Lung (tissue), 11 donors: ENCODE measurements at regions not wholly inside any gene's neighbourhood (a gene's known extent, or its start where the extent isn't known, plus 50 kb on each side); places are given as distances from the start of the nearest gene placed in this dataset.
A peak's percentile ranks its signal among the peaks of the same experiment; 100 is the strongest.

Source experiments
- ATAC-seq: fragments of 200-7000 bp; cut with Tn5 transposase; one replicate; pipeline ENCODE4 v1.9.1; 2020; ENCODE audit warnings: moderate number of reproducible peaks; ENCODE audit not compliant: insufficient read depth, low FRiP score
- DNase-seq, 3 donors: peaks; one replicate each; pipeline ENCODE4 v3.0.0-alpha.2; 2013 to 2017
- H3K27ac ChIP-seq, 2 donors: one replicate each; pipeline ENCODE4 v1.5.1; 2013; ENCODE audit warnings: mild to moderate bottlenecking in 2 of 2, moderate library complexity in 2 of 2, control low read depth in 1 of 2, inconsistent platforms in 1 of 2, low read depth in 1 of 2, low read length in 1 of 2
- H3K27me3 ChIP-seq, 3 donors: one replicate each; pipeline ENCODE4 v1.5.1; 2013; ENCODE audit warnings: low read length in 2 of 3; ENCODE audit not compliant: control insufficient read depth in 3 of 3, insufficient read depth in 3 of 3
- H3K36me3 ChIP-seq, 4 donors: one replicate each; pipeline ENCODE4 v1.5.1; 2013; ENCODE audit warnings: low read length in 4 of 4, mild to moderate bottlenecking in 1 of 4, moderate library complexity in 1 of 4; ENCODE audit not compliant: control insufficient read depth in 4 of 4, insufficient read depth in 4 of 4
- H3K4me1 ChIP-seq, 5 donors: one replicate each; pipeline ENCODE4 v1.5.1; 2013; ENCODE audit warnings: low read length in 5 of 5, mild to moderate bottlenecking in 2 of 5, moderate library complexity in 1 of 5; ENCODE audit not compliant: control insufficient read depth in 5 of 5, insufficient read depth in 5 of 5
- H3K4me3 ChIP-seq: one replicate; pipeline ENCODE4 v1.5.1; 2013; ENCODE audit warnings: mild to moderate bottlenecking, control low read depth, moderate library complexity
- H3K9ac ChIP-seq, 2 donors: one replicate each; pipeline ENCODE4 v1.5.1; 2013; ENCODE audit warnings: low read length in 2 of 2, control low read depth in 1 of 2; ENCODE audit not compliant: insufficient read depth in 1 of 2
- H3K9me3 ChIP-seq, 4 donors: one replicate each; pipeline ENCODE4 v1.5.1; 2013; ENCODE audit warnings: low read length in 3 of 4, mild to moderate bottlenecking in 1 of 4, moderate library complexity in 1 of 4; ENCODE audit not compliant: control insufficient read depth in 4 of 4, insufficient read depth in 3 of 4
- CTCF ChIP-seq: IDR thresholded peaks from 2 replicates; pipeline ENCODE4 v1.5.1; 2012; ENCODE audit warnings: mild to moderate bottlenecking; ENCODE audit errors: control extremely low read depth, extremely low read depth
- WGBS, 2 donors: extraction: QIAGEN DNeasy Blood & Tissue Kit; methylation state at CpG; one replicate each; pipeline ENCODE4 v1.1.7; 2013; 5-methylcytosine and 5-hydroxymethylcytosine counted together
- donor health status: control.
- donor health status: control.
- donor health status: Bipolar disorder and iron deficiency.
- donor health status: healthy.
- donor health status: DM: yes; HTN: yes; CAD: no.

GRCh38 chr10:3229815-3230214 lies 57.2 kb upstream of the PITRM1 start:
- Histone ChIP-seq H3K9me3 (peaks cover 0 to 3% (median 0%) of the 10 kb centered on the region in 4 donors), H3K36me3 (no peaks in the 10 kb centered on the region), H3K27ac (no peak overlapping the region), H3K4me3 (no peak overlapping the region), H3K9ac (no peak overlapping the region), H3K4me1 (peaks cover 0 to 11% (median 0%) of the 10 kb centered on the region in 5 donors), H3K27me3 (no peaks in the 10 kb centered on the region)
- ATAC-seq (no peak), DNase-seq (no peak)
- no peak for TF ChIP-seq CTCF
- 83 to 87% methylated on average over 3 of the region's 3 CpGs for WGBS, 2 donors

GRCh38 chr10:3228629-3228945 lies 56.0 kb upstream of the PITRM1 start:
- H3K36me3 ChIP-seq: no peaks in the 10 kb centered on the region
- no peak overlapping the region for H3K9ac ChIP-seq
- H3K27me3 ChIP-seq: no peaks in the 10 kb centered on the region
- ATAC-seq: no peak
- H3K27ac ChIP-seq: no peak overlapping the region
- DNase-seq: no peak
- 74 to 86% methylated on average over 10 of the region's 10 CpGs for WGBS, 2 donors
- peaks cover 0 to 11% (median 0%) of the 10 kb centered on the region in 5 donors for H3K4me1 ChIP-seq
- peaks cover 0 to 3% (median 0%) of the 10 kb centered on the region in 4 donors for H3K9me3 ChIP-seq
- H3K4me3 ChIP-seq: no peak overlapping the region
- no peak for TF ChIP-seq CTCF

GRCh38 chr10:3226960-3227744 lies 54.6 kb upstream of the PITRM1 start:
- DNase-seq (peak in 2 of 3 donors; percentile 34 to 43), ATAC-seq (no peak)
- H3K36me3 ChIP-seq: no peaks in the 10 kb centered on the region
- 59 to 71% methylated on average over 11 of the region's 11 CpGs for WGBS, 2 donors
- no peak for TF ChIP-seq CTCF
- H3K4me3 ChIP-seq: no peak overlapping the region
- no peak overlapping the region for H3K27ac ChIP-seq
- peaks cover 0 to 11% (median 0%) of the 10 kb centered on the region in 5 donors for H3K4me1 ChIP-seq
- no peak overlapping the region for H3K9ac ChIP-seq
- H3K27me3 ChIP-seq: no peaks in the 10 kb centered on the region
- H3K9me3 ChIP-seq: peaks cover 0 to 3% (median 0%) of the 10 kb centered on the region in 4 donors

- DNase-seq: no peak
- Histone ChIP-seq H3K27ac (no peak overlapping the region), H3K9ac (no peak overlapping the region), H3K4me1 (peaks cover 0 to 11% (median 0%) of the 10 kb centered on the region in 5 donors), H3K4me3 (no peak overlapping the region), H3K9me3 (no peaks in the 10 kb centered on the region), H3K27me3 (no peaks in the 10 kb centered on the region), H3K36me3 (no peaks in the 10 kb centered on the region)
- WGBS, 2 donors: 77 to 81% methylated on average over 3 of the region's 3 CpGs
- TF ChIP-seq CTCF: no peak
- ATAC-seq: no peak
Observed at GRCh38 chr10:3225561-3225960, 53.0 kb upstream of the PITRM1 start.
